HG03520 (cell line): ENCODE measurements at regions not wholly inside any gene's neighbourhood (a gene's known extent, or its start where the extent isn't known, plus 50 kb on each side); places are given as distances from the start of the nearest gene placed in this dataset.

ENCODE experiments used
- ATAC-seq: cut with Tn5 transposase; IDR thresholded peaks from one replicate; pipeline ENCODE4 v1.9.1; 2021; ENCODE audit warnings: mild to moderate bottlenecking, moderate library complexity; ENCODE audit not compliant: unreplicated experiment

GRCh38 chr3:117059067-117059955 is 349.7 kb downstream of the TUSC7 start:
- ATAC-seq, result no peak

GRCh38 chr3:117059956-117060270 is 350.3 kb downstream of the TUSC7 start:
- no peak for ATAC-seq

- no peak for ATAC-seq
These were observed 354.4 kb downstream of the TUSC7 start for GRCh38 chr3:117063930-117064329.

GRCh38 chr3:117068301-117068700 is 358.7 kb downstream of the TUSC7 start:
- no peak for ATAC-seq

GRCh38 chr3:117074826-117075225 is 365.2 kb downstream of the TUSC7 start:
- no peak for ATAC-seq

- no peak for ATAC-seq
These were observed 370.4 kb downstream of the TUSC7 start for GRCh38 chr3:117079997-117080396.

- no peak for ATAC-seq
These were observed 371.3 kb downstream of the TUSC7 start for GRCh38 chr3:117080872-117081271.

GRCh38 chr3:117084277-117084676 is 374.7 kb downstream of the TUSC7 start:
- no peak for ATAC-seq

- ATAC-seq, result no peak
These were observed 375.2 kb downstream of the TUSC7 start for GRCh38 chr3:117084739-117085270.

GRCh38 chr3:117091676-117092075 is 382.1 kb downstream of the TUSC7 start:
- ATAC-seq, result no peak

- ATAC-seq, result no peak
These were observed 387.0 kb downstream of the TUSC7 start for GRCh38 chr3:117096549-117096948.

- no peak for ATAC-seq
These were observed 387.8 kb downstream of the TUSC7 start for GRCh38 chr3:117097351-117097750.

GRCh38 chr3:117101697-117102096 is 392.1 kb downstream of the TUSC7 start:
- ATAC-seq, result no peak

GRCh38 chr3:117102426-117102825 is 392.8 kb downstream of the TUSC7 start:
- no peak for ATAC-seq

GRCh38 chr3:117103675-117104074 is 394.1 kb downstream of the TUSC7 start:
- no peak for ATAC-seq

GRCh38 chr3:117104381-117104780 is 394.8 kb downstream of the TUSC7 start:
- no peak for ATAC-seq

- no peak for ATAC-seq
These were observed 395.2 kb downstream of the TUSC7 start for GRCh38 chr3:117104792-117105191.

GRCh38 chr3:117105686-117106085 is 396.1 kb downstream of the TUSC7 start:
- ATAC-seq, result no peak

- ATAC-seq, result no peak
These were observed 396.8 kb downstream of the TUSC7 start for GRCh38 chr3:117106396-117106795.

GRCh38 chr3:117107946-117108345 is 398.4 kb downstream of the TUSC7 start:
- ATAC-seq, result no peak

- ATAC-seq, result no peak
These were observed 399.6 kb downstream of the TUSC7 start for GRCh38 chr3:117109178-117109577.

GRCh38 chr3:117114517-117115265 is 405.1 kb downstream of the TUSC7 start:
- ATAC-seq, result no peak
